ENCODE measurements at regions not wholly inside any gene's neighbourhood (a gene's known extent, or its start where the extent isn't known, plus 50 kb on each side); places are given as distances from the start of the nearest gene placed in this dataset.
A peak's percentile ranks its signal among the peaks of the same experiment; 100 is the strongest.

GRCh38 chr9:89984214-89984613 is 379.4 kb downstream of the GADD45G start:
- no peak for DNase-seq

DNA sequence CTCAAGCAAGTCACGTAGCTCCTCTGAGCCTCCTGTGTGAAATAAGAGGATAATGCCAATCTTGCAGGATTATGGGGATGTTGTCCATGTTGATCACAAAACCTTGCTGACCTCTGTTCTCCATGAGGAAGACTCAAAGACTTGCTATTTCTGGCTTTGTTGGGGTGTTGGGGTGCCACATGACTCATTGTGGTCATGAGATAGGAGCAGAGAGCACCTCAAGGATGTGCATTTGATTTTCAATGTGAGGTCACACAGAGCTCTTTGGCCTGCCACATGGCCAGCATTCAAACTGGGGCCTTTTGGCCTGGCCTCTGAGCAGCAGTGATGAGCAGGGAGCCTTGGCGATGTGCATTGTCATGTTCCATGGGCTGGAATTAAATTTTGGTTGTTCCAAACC is 380.3 kb downstream of the GADD45G start:
- DNase-seq: no peak

DNA sequence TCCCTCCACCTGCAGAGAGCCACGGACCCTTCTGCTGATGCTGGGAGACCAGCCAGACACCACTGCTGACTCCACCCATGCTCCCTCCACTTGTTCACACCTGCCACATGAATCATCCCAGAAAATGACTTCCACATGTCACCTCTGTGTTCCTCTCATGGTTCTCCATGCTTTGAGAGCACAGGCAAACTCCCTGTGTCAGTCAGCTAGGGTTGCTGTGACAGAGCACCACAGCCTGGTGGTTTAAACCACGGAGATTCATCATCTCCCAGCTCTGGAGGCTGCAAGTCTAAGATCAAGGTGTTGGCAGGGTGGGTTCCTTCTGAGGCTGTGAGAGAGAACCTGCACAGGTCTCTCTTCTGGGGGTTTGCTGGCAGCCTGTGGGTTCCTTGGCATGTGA is 381.4 kb downstream of the GADD45G start:
- DNase-seq: no peak

GRCh38 chr9:89988458-89988857 is 383.6 kb downstream of the GADD45G start:
- no peak for DNase-seq

- no peak for DNase-seq
Observed at GRCh38 chr9:89991204-89991790, 386.5 kb downstream of the GADD45G start.

DNA sequence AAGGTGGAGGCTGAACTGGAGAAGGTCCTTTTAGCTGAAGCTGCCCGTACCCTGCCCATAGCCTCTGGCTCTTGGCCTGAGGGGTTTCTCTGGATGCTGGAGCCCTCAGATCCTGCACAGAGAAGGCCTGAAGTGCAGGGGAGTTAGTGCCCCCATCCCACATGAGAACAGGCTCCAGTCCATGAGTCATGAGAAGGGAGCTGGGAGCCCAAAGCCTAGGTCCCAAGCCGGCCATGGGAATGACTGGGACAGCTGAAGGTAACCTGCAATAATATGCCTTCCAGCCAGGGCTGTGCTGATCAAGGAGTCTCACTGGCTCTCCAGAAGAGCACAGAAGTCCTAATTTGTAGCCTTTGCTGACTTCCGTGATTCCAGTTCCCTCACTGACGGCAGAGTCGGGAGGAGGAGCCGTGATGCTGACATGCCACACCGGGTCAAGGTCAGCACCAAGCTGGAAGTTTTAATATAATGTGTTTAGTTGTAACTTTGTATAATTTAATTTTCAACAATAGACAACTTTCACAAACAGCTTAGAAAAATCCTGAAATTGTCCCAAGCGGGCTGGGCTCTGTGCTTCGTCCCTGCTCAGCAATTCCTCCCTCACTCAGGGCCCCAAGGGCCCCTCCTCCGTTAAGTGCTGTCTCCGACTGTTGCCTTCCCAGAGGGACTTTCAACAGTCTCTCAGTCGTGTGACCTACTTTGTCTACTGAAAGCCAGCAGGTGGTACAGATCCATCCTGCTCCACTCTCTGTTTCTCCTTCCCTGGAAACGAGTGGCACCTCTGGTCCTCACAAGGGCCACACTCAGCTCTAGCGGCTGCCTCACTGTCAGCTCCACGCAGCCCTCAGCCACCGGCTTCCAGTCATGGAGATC is 387.8 kb downstream of the GADD45G start:
- no peak for DNase-seq

DNA sequence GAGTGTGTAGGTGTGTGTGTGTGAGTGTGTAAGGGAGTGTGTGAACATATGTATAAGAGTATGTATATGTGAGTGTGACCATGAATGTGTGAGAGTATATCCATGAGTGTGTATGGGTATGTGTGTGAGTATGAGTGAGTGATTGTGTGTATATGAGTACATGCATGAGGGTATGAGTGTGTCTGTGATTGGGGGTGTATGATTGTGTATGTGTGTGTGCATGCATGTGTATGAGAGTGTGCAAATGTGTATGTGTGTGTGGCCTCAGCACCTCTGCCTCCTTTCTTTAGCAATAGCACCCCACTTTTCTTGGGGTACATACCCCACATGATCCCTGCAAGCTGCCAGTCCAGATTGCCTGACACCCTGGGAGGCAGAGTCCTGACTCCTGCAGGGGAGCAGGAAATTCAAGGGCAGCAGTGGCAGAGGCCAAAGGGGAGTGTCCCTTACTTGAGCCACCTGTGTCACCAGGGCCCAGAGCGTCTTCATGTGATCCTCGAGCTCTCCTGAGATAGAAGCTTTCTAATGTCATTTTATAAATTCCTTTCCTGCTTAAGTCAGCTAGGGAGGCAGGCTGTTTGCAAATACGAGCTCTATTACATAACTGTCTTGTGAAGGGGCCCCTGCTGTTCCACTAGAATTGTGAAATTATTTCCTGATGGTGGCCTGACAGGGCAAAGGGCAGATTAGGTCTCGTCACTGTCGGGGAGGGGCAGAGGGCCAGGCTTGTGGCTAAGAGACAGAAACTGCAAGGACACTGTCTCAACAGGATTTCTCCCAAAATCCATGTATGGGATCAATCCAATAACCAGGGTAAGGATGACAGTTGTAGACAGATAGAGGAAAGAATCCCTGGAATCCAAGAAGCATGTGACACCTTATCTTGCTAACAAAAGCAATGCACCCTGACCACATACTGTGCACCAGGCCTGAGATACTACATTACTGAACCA is 389.1 kb downstream of the GADD45G start:
- DNase-seq: no peak

DNA sequence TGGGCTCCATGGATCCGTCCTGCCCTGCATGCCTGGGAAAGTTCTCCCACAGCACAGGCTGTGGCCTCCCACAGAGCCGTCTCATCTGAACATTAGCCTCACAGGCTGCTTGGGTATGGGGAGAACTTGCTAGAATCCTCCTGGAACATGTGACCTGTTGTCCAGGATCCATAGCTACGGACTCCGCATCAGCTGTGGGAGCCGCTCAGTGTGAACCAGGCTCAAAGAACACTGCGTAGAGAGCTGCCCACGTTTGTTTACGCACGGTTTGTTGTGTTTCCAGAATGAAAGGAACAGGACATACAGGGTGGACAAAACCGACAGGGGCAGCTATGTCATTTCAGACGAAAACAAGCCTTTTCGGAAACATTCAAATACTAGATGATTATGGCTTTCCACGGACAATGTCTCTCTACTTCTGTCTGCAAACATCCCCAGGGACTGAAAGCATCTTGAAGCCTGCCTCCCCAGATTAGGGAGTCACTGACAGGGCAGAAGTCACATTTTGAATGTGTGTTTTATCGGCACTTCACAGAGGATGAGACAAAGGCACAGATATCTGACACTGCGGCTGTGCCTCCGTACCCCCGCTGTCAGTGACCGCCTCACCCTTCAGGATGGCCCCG is 390.3 kb downstream of the GADD45G start:
- no peak for DNase-seq

- no peak for DNase-seq
Observed at GRCh38 chr9:89996116-89996515, 391.3 kb downstream of the GADD45G start.

- DNase-seq: no peak
Observed at GRCh38 chr9:89996773-89997172, 392.0 kb downstream of the GADD45G start.

GRCh38 chr9:89998633-89999032 is 393.8 kb downstream of the GADD45G start:
- no peak for DNase-seq

DNA sequence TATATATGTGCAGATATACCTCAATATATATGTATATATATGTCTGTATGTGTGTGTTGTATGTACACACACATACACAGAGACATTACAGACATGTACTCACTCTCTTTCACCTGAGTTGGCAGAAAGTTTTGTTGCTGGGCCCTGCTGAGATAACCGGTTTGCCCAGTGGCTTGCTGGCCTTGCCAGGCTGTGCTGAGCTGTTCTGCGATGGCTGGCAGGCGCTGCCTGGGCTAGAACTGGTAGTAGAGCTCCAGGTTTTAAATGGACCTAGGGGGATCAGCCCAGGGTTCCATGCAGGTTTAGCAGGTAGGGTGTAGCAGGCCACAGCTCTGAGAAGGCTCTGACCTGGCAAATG is 394.3 kb downstream of the GADD45G start:
- no peak for DNase-seq

DNA sequence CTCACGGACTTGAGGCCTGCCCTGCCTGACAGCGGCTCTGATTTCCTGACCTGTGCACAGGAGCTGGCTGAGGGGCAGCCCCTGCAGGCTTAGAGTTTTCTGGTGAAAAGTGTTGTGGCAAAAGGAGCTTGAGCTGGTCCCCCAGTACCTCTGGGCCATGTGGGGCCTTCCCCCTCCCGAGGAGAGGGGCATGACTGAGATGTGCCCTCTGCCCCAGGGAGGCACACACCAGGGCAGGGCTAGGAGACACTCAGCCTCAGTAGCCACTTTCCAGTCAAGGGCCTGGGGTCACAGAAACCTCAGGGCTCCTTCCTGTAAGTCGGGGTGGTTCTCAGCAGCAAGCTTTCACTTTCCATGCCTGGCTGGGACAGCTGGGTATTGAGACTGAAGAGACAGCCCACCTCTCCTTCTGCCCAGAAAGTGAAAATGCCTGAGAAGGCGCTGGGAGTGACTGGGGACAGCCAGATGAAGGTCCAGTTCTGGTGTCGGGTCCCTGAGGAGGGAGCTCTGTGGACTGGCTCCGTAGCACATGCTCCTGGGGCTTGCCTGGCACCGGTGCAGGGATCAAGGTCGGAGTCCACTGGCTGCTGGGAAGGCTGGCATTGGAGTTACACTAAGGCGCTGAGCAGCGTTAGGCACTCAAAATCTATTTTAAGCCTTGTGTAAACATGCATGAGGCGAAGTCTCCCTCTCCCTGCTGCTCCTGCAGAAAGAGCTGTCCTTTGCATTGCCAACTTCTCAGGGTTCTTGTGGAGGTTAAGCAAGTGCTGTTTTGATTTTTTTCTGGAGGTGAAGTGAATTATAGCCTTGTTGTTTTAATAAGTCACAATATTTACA is 394.9 kb downstream of the GADD45G start:
- DNase-seq: peak; percentile 55

- no peak for DNase-seq
Observed at GRCh38 chr9:90000925-90001324, 396.1 kb downstream of the GADD45G start.

DNA sequence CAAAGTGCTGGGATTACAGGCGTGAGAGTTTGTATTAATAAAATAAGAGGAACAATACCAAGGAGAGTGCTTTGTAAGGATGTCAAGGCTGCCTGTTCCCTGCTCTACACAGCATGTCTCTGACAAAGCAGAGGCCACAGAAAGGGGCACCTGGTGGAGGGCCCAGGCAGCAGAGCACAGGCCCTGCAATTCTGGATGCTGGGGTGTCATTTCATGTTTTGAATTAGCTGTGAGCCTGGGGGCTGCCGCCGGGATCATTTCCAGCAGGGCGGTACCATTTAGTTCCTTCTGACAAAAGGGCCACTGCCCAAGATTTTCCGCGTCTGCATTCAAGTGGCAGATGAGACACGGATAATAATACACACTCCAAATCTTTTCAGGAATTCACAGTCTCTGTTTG is 396.9 kb downstream of the GADD45G start:
- no peak for DNase-seq

DNA sequence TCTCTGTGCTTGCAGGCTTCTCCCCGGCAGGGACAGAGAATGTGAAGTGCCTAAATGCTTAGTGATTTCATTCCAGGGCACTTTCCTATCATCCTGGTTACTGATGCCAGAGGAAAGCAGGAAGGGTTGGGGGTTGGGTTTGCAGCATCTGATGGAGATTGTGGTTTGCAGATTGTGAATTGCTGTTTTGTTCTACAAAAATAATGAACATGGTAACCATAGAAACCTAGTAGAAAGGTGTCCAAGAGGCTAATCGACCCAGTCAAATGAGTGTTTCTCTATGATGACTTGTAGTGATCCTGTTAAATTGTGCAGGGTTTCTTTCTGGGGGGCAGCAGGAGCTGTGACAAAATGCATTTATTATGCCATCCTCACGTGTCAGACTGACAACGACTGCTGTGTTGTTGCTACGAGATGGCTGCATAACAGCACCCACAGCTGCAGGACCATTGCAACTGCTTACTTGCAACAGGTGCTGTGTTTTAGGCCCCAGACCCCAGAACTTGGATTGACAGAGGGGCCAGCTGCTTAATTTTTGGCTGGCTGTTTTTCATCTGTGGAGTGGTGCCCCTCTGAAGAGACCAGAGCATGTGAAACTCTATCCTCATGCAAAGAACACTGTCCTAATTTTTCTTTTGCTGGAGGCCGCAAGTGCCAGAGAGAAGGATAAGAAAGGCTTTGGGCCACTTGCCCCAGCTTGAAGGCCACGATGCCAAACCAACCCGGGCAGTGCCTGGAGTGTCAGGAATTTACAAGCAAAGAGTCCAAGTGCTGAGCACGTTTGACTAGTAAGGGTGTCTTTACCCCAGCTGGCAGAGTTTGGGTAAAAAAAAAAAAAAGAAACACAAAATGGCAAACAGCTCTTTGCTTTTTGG is 397.8 kb downstream of the GADD45G start:
- no peak for DNase-seq

- no peak for DNase-seq
Observed at GRCh38 chr9:90005388-90005787, 400.6 kb downstream of the GADD45G start.

- DNase-seq: no peak
Observed at GRCh38 chr9:90007516-90008440, 403.0 kb downstream of the GADD45G start.

GRCh38 chr9:90009447-90009846 is 404.6 kb downstream of the GADD45G start:
- no peak for DNase-seq

DNA sequence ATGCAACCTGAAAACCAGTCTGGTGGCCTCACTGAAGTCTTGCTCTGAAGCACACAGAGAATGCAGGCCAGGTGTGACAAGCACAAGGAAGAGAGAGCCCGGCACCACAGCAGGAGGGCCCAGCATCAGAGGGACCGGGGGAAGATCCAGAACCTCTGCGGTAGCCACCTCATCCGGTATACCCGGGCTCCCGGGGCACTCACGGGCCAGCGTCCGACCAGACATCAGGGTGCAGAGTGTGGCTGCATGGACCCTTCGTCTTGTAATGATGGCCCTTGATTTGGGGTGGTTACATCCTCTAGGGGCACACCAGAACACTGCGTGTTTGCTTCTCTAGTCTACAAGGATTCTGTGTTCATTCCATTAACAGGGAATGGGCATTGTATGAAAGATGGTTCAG is 406.0 kb downstream of the GADD45G start:
- DNase-seq: no peak
